MM.1S (cell line): ENCODE measurements at regions not wholly inside any gene's neighbourhood (a gene's known extent, or its start where the extent isn't known, plus 50 kb on each side); places are given as distances from the start of the nearest gene placed in this dataset.

Experiments used
- DNase-seq: peaks from one replicate; pipeline ENCODE4 v3.0.0-alpha.2; 2015
- H2AFZ ChIP-seq: fragments of 300-600 bp; sonication (generic); 2 replicates; pipeline ENCODE4 v1.6.0; 2016; ENCODE audit warnings: antibody characterized with exemption, low read length
- H3F3A ChIP-seq: fragments of 300-600 bp; sonication (generic); 2 replicates; pipeline ENCODE4 v1.6.1; 2016; ENCODE audit warnings: mild to moderate bottlenecking, antibody characterized with exemption, low read length, moderate library complexity, mixed read lengths; ENCODE audit not compliant: insufficient read depth
- H3K27ac ChIP-seq: fragments of 300-600 bp; sonication (generic); 2 replicates; pipeline ENCODE4 v1.5.1; 2016; ENCODE audit warnings: mild to moderate bottlenecking, low read length
- H3K27me3 ChIP-seq: fragments of 300-600 bp; sonication (generic); replicated peaks from 2 replicates; pipeline ENCODE4 v1.6.0; 2016; ENCODE audit warnings: low read length; ENCODE audit not compliant: insufficient read depth
- H3K36me3 ChIP-seq: fragments of 300-600 bp; sonication (generic); replicated peaks from 2 replicates; pipeline ENCODE4 v1.6.1; 2016; ENCODE audit warnings: mild to moderate bottlenecking, low read length, mixed read lengths; ENCODE audit not compliant: insufficient read depth
- H3K4me1 ChIP-seq: fragments of 300-600 bp; sonication (generic); 2 replicates; pipeline ENCODE4 v1.6.1; 2016; ENCODE audit warnings: low read length, mixed read lengths
- H3K4me2 ChIP-seq: fragments of 300-600 bp; sonication (generic); 2 replicates; pipeline ENCODE4 v1.6.0; 2016; ENCODE audit warnings: low read depth, low read length
- H3K4me3 ChIP-seq: fragments of 300-600 bp; sonication (generic); 2 replicates; pipeline ENCODE4 v1.5.1; 2016; ENCODE audit warnings: low read length, mixed read lengths
- H3K79me2 ChIP-seq: fragments of 300-600 bp; sonication (generic); 2 replicates; pipeline ENCODE4 v1.6.1; 2016; ENCODE audit warnings: mixed run types, low read length, mixed read lengths
- H3K9ac ChIP-seq: fragments of 300-600 bp; sonication (generic); 2 replicates; pipeline ENCODE4 v1.6.1; 2016; ENCODE audit warnings: low read length, mixed read lengths
- H3K9me2 ChIP-seq: fragments of 300-600 bp; sonication (generic); replicated peaks from 2 replicates; pipeline ENCODE4 v1.6.1; 2016; ENCODE audit warnings: mild to moderate bottlenecking, low read length, mixed read lengths; ENCODE audit not compliant: insufficient read depth
- H3K9me3 ChIP-seq: fragments of 300-600 bp; sonication (generic); replicated peaks from 2 replicates; pipeline ENCODE4 v1.6.1; 2016; ENCODE audit warnings: mild to moderate bottlenecking, low read length, mixed read lengths; ENCODE audit not compliant: insufficient read depth
- H4K20me1 ChIP-seq: fragments of 300-600 bp; sonication (generic); 2 replicates; pipeline ENCODE4 v1.6.1; 2016; ENCODE audit warnings: mild to moderate bottlenecking, low read length, moderate library complexity, mixed read lengths; ENCODE audit not compliant: insufficient read depth
- CTCF ChIP-seq: fragments of 300-600 bp; sonication (generic); IDR thresholded peaks from 2 replicates; pipeline ENCODE4 v1.5.1; 2016; ENCODE audit warnings: antibody characterized with exemption, low read length, mixed read lengths
- EZH2 ChIP-seq: fragments of 300-600 bp; sonication (generic); optimal IDR thresholded peaks from 2 replicates; pipeline ENCODE3; 2017; ENCODE audit warnings: low read depth, mild to moderate bottlenecking, antibody characterized with exemption, low read length, mixed read lengths
- EZH2phosphoT487 ChIP-seq: fragments of 300-600 bp; sonication (generic); IDR thresholded peaks from 2 replicates; pipeline ENCODE4 v1.6.1; 2018; ENCODE audit warnings: antibody characterized with exemption, low read length

GRCh38 chr2:5102823-5103222 lies 589.4 kb upstream of the SOX11 start:
- Histone ChIP-seq H2AFZ (no peak overlapping the region), H3K36me3 (no peaks in the 10 kb centered on the region), H3K4me2 (no peak overlapping the region), H3K9me2 (no peaks in the 10 kb centered on the region), H3K4me3 (no peak overlapping the region), H3K9me3 (no peaks in the 10 kb centered on the region), H3K27ac (no peak overlapping the region), H3K79me2 (no peaks in the 10 kb centered on the region), H3K4me1 (no peaks in the 10 kb centered on the region), H3K27me3 (no peaks in the 10 kb centered on the region), H3F3A (no peaks in the 10 kb centered on the region), H4K20me1 (no peaks in the 10 kb centered on the region), H3K9ac (no peak overlapping the region)
- no peak for DNase-seq
- TF ChIP-seq EZH2 (no peak), CTCF (no peak), EZH2phosphoT487 (no peak)

DNA sequence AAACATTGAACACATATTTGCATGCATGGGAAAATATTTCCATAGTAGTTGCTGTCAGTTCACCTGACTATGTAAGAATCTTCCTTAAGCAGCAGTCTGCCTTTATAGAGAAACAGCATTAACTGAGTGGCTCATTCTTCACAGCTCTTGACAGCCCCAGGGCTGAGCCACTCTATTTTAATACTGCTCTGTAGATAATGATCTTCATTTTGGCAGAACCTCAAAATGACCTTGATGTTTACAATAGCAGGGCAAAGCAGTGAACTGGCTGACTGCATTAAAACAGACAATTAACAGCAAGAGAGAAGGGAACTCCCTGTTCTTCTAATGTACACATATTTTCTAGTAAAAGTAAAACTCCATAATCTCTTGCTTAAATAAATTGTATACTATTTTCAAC lies 580.6 kb upstream of the SOX11 start:
- H3K27me3 ChIP-seq: no peaks in the 10 kb centered on the region
- H3K79me2 ChIP-seq: no peaks in the 10 kb centered on the region
- no peak overlapping the region for H2AFZ ChIP-seq
- no peaks in the 10 kb centered on the region for H4K20me1 ChIP-seq
- H3K4me1 ChIP-seq: no peaks in the 10 kb centered on the region
- TF ChIP-seq CTCF: no peak
- TF ChIP-seq EZH2phosphoT487: no peak
- H3K4me3 ChIP-seq: no peak overlapping the region
- no peaks in the 10 kb centered on the region for H3K9me2 ChIP-seq
- H3K9ac ChIP-seq: no peak overlapping the region
- H3K27ac ChIP-seq: no peak overlapping the region
- H3K4me2 ChIP-seq: no peak overlapping the region
- DNase-seq: no peak
- no peaks in the 10 kb centered on the region for H3K9me3 ChIP-seq
- no peaks in the 10 kb centered on the region for H3K36me3 ChIP-seq
- H3F3A ChIP-seq: no peaks in the 10 kb centered on the region

DNA sequence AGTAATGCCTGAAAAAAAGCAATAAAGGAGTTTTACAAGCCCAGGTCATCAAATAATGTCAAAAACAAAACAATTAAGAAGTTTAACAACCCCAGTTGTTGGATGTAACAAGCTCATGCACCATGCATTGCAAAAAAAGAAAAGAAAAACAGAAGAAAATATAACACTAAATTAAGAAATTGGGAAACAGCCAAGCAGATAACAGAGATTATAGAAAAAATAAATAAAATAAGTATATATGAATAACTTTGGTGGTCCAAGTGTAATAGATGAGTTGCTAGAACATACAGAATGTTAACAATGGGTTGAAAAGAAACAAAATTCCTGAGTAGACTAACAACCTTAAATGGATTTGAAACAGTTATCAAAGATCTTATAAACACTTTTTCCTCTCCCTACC lies 573.1 kb upstream of the SOX11 start:
- DNase-seq: no peak
- H3K4me1 ChIP-seq: no peaks in the 10 kb centered on the region
- H3K4me3 ChIP-seq: no peak overlapping the region
- no peaks in the 10 kb centered on the region for H3K9me2 ChIP-seq
- H3K9me3 ChIP-seq: no peaks in the 10 kb centered on the region
- H2AFZ ChIP-seq: no peak overlapping the region
- no peaks in the 10 kb centered on the region for H3K36me3 ChIP-seq
- TF ChIP-seq CTCF (no peak), EZH2 (no peak), EZH2phosphoT487 (no peak)
- H3K4me2 ChIP-seq: no peak overlapping the region
- H4K20me1 ChIP-seq: no peaks in the 10 kb centered on the region
- no peak overlapping the region for H3K27ac ChIP-seq
- H3K27me3 ChIP-seq: no peaks in the 10 kb centered on the region
- no peak overlapping the region for H3K9ac ChIP-seq
- H3K79me2 ChIP-seq: no peaks in the 10 kb centered on the region
- H3F3A ChIP-seq: no peaks in the 10 kb centered on the region
